ENCODE measurements at regions not wholly inside any gene's neighbourhood (a gene's known extent, or its start where the extent isn't known, plus 50 kb on each side); places are given as distances from the start of the nearest gene placed in this dataset.
"Not testable (repeated sequence)": the region's sequence is repeated elsewhere in the genome, so short reads cannot be mapped to it uniquely, and the experiment has no call there.

- no peak overlapping the region for H3K27ac ChIP-seq
- TF ChIP-seq CTCF (IDR thresholded peaks at IDR 0.05) (no peak), ZFX (IDR thresholded peaks at IDR 0.05; ENCODE audit: borderline replicate concordance) (no peak)
Observed at GRCh38 chr3:171915275-171915674, 72.1 kb downstream of the TMEM212 start.

GRCh38 chr3:171916888-171917287 lies 73.7 kb downstream of the TMEM212 start:
- TF ChIP-seq CTCF (IDR thresholded peaks at IDR 0.05), result no peak
- no peak overlapping the region for H3K27ac ChIP-seq

- H3K27ac ChIP-seq, result not testable (repeated sequence)
Observed at GRCh38 chr3:171922629-171923028, 79.5 kb downstream of the TMEM212 start.

GRCh38 chr3:171923668-171924067 lies 80.5 kb downstream of the TMEM212 start:
- not testable (repeated sequence) for H3K27ac ChIP-seq

GRCh38 chr3:171924864-171925263 lies 81.7 kb downstream of the TMEM212 start:
- H3K27ac ChIP-seq, result not testable (repeated sequence)

- TF ChIP-seq ZFX (IDR thresholded peaks at IDR 0.05; ENCODE audit: borderline replicate concordance), result no peak
- no peak for TF ChIP-seq CTCF (IDR thresholded peaks at IDR 0.05)
- H3K27ac ChIP-seq, result no peak overlapping the region
Observed at GRCh38 chr3:171932153-171932611, 89.0 kb downstream of the TMEM212 start.

GRCh38 chr3:171933441-171933840 lies 90.3 kb downstream of the TMEM212 start:
- H3K27ac ChIP-seq, result no peak overlapping the region
- no peak for TF ChIP-seq CTCF (IDR thresholded peaks at IDR 0.05)
- no peak for TF ChIP-seq ZFX (IDR thresholded peaks at IDR 0.05; ENCODE audit: borderline replicate concordance)

GRCh38 chr3:171935261-171936123 lies 92.3 kb downstream of the TMEM212 start:
- TF ChIP-seq ZFX (IDR thresholded peaks at IDR 0.05; ENCODE audit: borderline replicate concordance), result no peak
- TF ChIP-seq CTCF (IDR thresholded peaks at IDR 0.05), result no peak
- no peak overlapping the region for H3K27ac ChIP-seq

GRCh38 chr3:171936191-171936841 lies 93.2 kb downstream of the TMEM212 start:
- no peak for TF ChIP-seq CTCF (IDR thresholded peaks at IDR 0.05)
- TF ChIP-seq ZFX (IDR thresholded peaks at IDR 0.05; ENCODE audit: borderline replicate concordance), result no peak
- no peak overlapping the region for H3K27ac ChIP-seq

Measured in 22Rv1 (cell line).